HEK293 (cell line): ENCODE measurements at regions not wholly inside any gene's neighbourhood (a gene's known extent, or its start where the extent isn't known, plus 50 kb on each side); places are given as distances from the start of the nearest gene placed in this dataset.
A peak's percentile ranks its signal among the peaks of the same experiment; 100 is the strongest.

Source experiments
- FEZF1 ChIP-seq: fragments of 450-650 bp; formaldehyde crosslinking; IDR thresholded peaks from 2 replicates; pipeline ENCODE4 v1.5.1; 2016; ENCODE audit warnings: missing biosample characterization, missing genetic modification characterization
- HIC1 ChIP-seq: fragments of 450-650 bp; formaldehyde crosslinking; IDR thresholded peaks from 2 replicates; pipeline ENCODE4 v1.5.1; 2016; ENCODE audit warnings: missing biosample characterization, missing genetic modification characterization
- IKZF3 ChIP-seq: fragments of 450-650 bp; IDR thresholded peaks from 2 replicates; pipeline ENCODE4 v1.5.0; 2018; ENCODE audit warnings: missing biosample characterization, mild to moderate bottlenecking, missing genetic modification characterization, moderate library complexity
- KLF10 ChIP-seq: fragments of 450-650 bp; IDR thresholded peaks from 2 replicates; pipeline ENCODE4 v1.5.1; 2018; ENCODE audit warnings: missing biosample characterization, mild to moderate bottlenecking, missing genetic modification characterization
- MEIS1 ChIP-seq: sonication (generic); formaldehyde crosslinking; IDR thresholded peaks from 2 replicates; pipeline ENCODE4 v1.8.1; 2022; ENCODE audit warnings: missing genetic modification reagents, mild to moderate bottlenecking, borderline replicate concordance
- PRDM6 ChIP-seq: fragments of 450-650 bp; formaldehyde crosslinking; IDR thresholded peaks from 2 replicates; pipeline ENCODE4 v1.5.1; 2017; ENCODE audit warnings: missing biosample characterization, missing genetic modification characterization
- REPIN1 ChIP-seq: fragments of 450-650 bp; formaldehyde crosslinking; IDR thresholded peaks from 2 replicates; pipeline ENCODE4 v1.5.1; 2017; ENCODE audit warnings: missing biosample characterization, missing genetic modification characterization, low read depth
- REST ChIP-seq: fragments of 450-650 bp; formaldehyde crosslinking; IDR thresholded peaks from 2 replicates; pipeline ENCODE4 v1.5.1; 2016; ENCODE audit warnings: missing biosample characterization, missing genetic modification characterization
- SP7 ChIP-seq: fragments of 450-650 bp; formaldehyde crosslinking; IDR thresholded peaks from 2 replicates; pipeline ENCODE4 v1.5.1; 2016; ENCODE audit warnings: missing biosample characterization, missing genetic modification characterization
- TCF7L2 ChIP-seq: IDR thresholded peaks from 2 replicates; pipeline ENCODE4 v1.6.1; 2011; ENCODE audit warnings: low read depth, mild to moderate bottlenecking, inconsistent platforms, low read length, moderate library complexity, borderline replicate concordance
- WT1 ChIP-seq: fragments of 450-650 bp; formaldehyde crosslinking; IDR thresholded peaks from 2 replicates; pipeline ENCODE4 v1.5.1; 2016; ENCODE audit warnings: missing biosample characterization, missing genetic modification characterization
- ZBTB20 ChIP-seq: fragments of 450-650 bp; formaldehyde crosslinking; IDR thresholded peaks from 2 replicates; pipeline ENCODE4 v1.5.1; 2016; ENCODE audit warnings: missing biosample characterization, missing genetic modification characterization
- ZBTB48 ChIP-seq: fragments of 450-650 bp; formaldehyde crosslinking; IDR thresholded peaks from 2 replicates; pipeline ENCODE4 v1.5.1; 2016; ENCODE audit warnings: missing biosample characterization, missing genetic modification characterization
- ZFP3 ChIP-seq: fragments of 450-650 bp; formaldehyde crosslinking; IDR thresholded peaks from 2 replicates; pipeline ENCODE4 v1.5.1; 2016; ENCODE audit warnings: low read depth, missing biosample characterization, missing genetic modification characterization
- ZFP37 ChIP-seq: fragments of 450-650 bp; formaldehyde crosslinking; IDR thresholded peaks from 2 replicates; pipeline ENCODE4 v1.5.1; 2016; ENCODE audit warnings: missing biosample characterization, missing genetic modification characterization
- ZNF140 ChIP-seq: fragments of 450-650 bp; formaldehyde crosslinking; IDR thresholded peaks from 2 replicates; pipeline ENCODE4 v1.5.1; 2016; ENCODE audit warnings: missing biosample characterization, missing genetic modification characterization
- ZNF146 ChIP-seq: fragments of 450-650 bp; formaldehyde crosslinking; IDR thresholded peaks from 2 replicates; pipeline ENCODE4 v1.5.1; 2016; ENCODE audit warnings: missing biosample characterization, missing genetic modification characterization
- ZNF274 ChIP-seq, 2 experiments: fragments of 200-500 bp in 1 of 2; fragments of 450-650 bp in 1 of 2; sonication (Bioruptor generic) in 1 of 2; formaldehyde crosslinking in 1 of 2; IDR thresholded peaks; 2 replicates each; pipeline versions ENCODE4 v1.5.1 to v1.6.1; 2014 to 2016; ENCODE audit warnings: borderline replicate concordance in 1 of 2, inconsistent platforms in 1 of 2, low read length in 1 of 2, missing biosample characterization in 1 of 2, missing genetic modification characterization in 1 of 2
- ZNF362 ChIP-seq: fragments of 450-650 bp; formaldehyde crosslinking; IDR thresholded peaks from 2 replicates; pipeline ENCODE4 v1.5.1; 2016; ENCODE audit warnings: missing biosample characterization, missing genetic modification characterization
- ZNF37A ChIP-seq: fragments of 450-650 bp; IDR thresholded peaks from 2 replicates; pipeline ENCODE4 v1.5.1; 2018; ENCODE audit warnings: missing biosample characterization, missing genetic modification characterization
- ZNF398 ChIP-seq: fragments of 450-650 bp; formaldehyde crosslinking; IDR thresholded peaks from 2 replicates; pipeline ENCODE4 v1.5.1; 2017; ENCODE audit warnings: missing biosample characterization, missing genetic modification characterization
- ZNF501 ChIP-seq: fragments of 450-650 bp; formaldehyde crosslinking; IDR thresholded peaks from 2 replicates; pipeline ENCODE4 v1.5.1; 2016; ENCODE audit warnings: missing biosample characterization, missing genetic modification characterization
- ZNF555 ChIP-seq: fragments of 450-650 bp; formaldehyde crosslinking; conservative IDR thresholded peaks from 2 replicates; pipeline ENCODE4 v1.5.1; 2017; ENCODE audit warnings: missing biosample characterization, mild to moderate bottlenecking, missing genetic modification characterization, inconsistent platforms
- ZNF580 ChIP-seq: fragments of 450-650 bp; formaldehyde crosslinking; IDR thresholded peaks from 2 replicates; pipeline ENCODE4 v1.5.1; 2016; ENCODE audit warnings: missing biosample characterization, missing genetic modification characterization
- ZNF596 ChIP-seq: fragments of 450-650 bp; IDR thresholded peaks from 2 replicates; pipeline ENCODE4 v1.5.0; 2018; ENCODE audit warnings: missing biosample characterization, mild to moderate bottlenecking, missing genetic modification characterization, moderate library complexity
- ZNF624 ChIP-seq: fragments of 450-650 bp; formaldehyde crosslinking; IDR thresholded peaks from 2 replicates; pipeline ENCODE4 v1.5.1; 2017; ENCODE audit warnings: missing biosample characterization, missing genetic modification characterization
- ZNF629 ChIP-seq: fragments of 450-650 bp; formaldehyde crosslinking; IDR thresholded peaks from 2 replicates; pipeline ENCODE4 v1.5.1; 2017; ENCODE audit warnings: missing biosample characterization, missing genetic modification characterization
- ZNF701 ChIP-seq: fragments of 450-650 bp; formaldehyde crosslinking; IDR thresholded peaks from 2 replicates; pipeline ENCODE4 v1.5.1; 2016; ENCODE audit warnings: missing biosample characterization, missing genetic modification characterization
- ZSCAN23 ChIP-seq: fragments of 450-650 bp; formaldehyde crosslinking; IDR thresholded peaks from 2 replicates; pipeline ENCODE4 v1.5.1; 2016; ENCODE audit warnings: missing biosample characterization, missing genetic modification characterization

GRCh38 chr6:3612341-3613041 lies 139.0 kb downstream of the PXDC1 start (continued):
- no peak for TF ChIP-seq ZNF362 (tag by site-specific recombination)
- no peak for TF ChIP-seq ZFP37 (tag by site-specific recombination)
- peak; percentile 11; the same call in 1 of the 2 replicates for TF ChIP-seq ZNF146 (tag by site-specific recombination)
- no peak for TF ChIP-seq ZNF701 (tag by site-specific recombination)
- no peak for TF ChIP-seq ZNF555 (tag by site-specific recombination)
- peak; percentile 59; the same call in 1 of the 2 replicates for TF ChIP-seq REPIN1
- peak; percentile 92 for TF ChIP-seq FEZF1 (tag by site-specific recombination)
- TF ChIP-seq KLF10, result peak; percentile 72; the same call in 1 of the 2 replicates
- TF ChIP-seq ZSCAN23 (tag by site-specific recombination), result peak; percentile 84; the same call in 1 of the 2 replicates
- TF ChIP-seq WT1 (tag by site-specific recombination), result peak; percentile 86
- peak; percentile 100 for TF ChIP-seq ZNF140
- peak; percentile 28; the same call in 1 of the 2 replicates for TF ChIP-seq REST
- no peak for TF ChIP-seq ZNF37A (tag by site-specific recombination)
- peak; percentile 51; the same call in 1 of the 2 replicates for TF ChIP-seq ZNF398 (tag by site-specific recombination)
- no peak for TF ChIP-seq ZNF596 (tag by site-specific recombination)
- peak; percentile 87 for TF ChIP-seq ZNF580 (tag by site-specific recombination)
- TF ChIP-seq ZNF501 (tag by site-specific recombination), result no peak
- TF ChIP-seq SP7 (tag by site-specific recombination), result peak; percentile 97
- TF ChIP-seq PRDM6 (tag by site-specific recombination), result peak; percentile 88
- peak; percentile 89 for TF ChIP-seq ZNF629 (tag by site-specific recombination)
- TF ChIP-seq ZBTB48 (tag by site-specific recombination), result no peak
- TF ChIP-seq TCF7L2, result no peak
- TF ChIP-seq ZBTB20 (tag by site-specific recombination), result peak; percentile 50; the same call in 1 of the 2 replicates
- peak; percentile 87 for TF ChIP-seq MEIS1 (CRISPR knock-in tag)
- TF ChIP-seq ZNF274 (IDR thresholded peaks at IDR 0.05; ENCODE audit: low read length), result no peak
- no peak for TF ChIP-seq ZNF274 (tag by site-specific recombination; IDR thresholded peaks at IDR 0.05; ENCODE audit: borderline replicate concordance)
- no peak for TF ChIP-seq ZFP3 (tag by site-specific recombination)
- no peak; the same call in 1 of the 2 replicates for TF ChIP-seq ZNF624
- no peak for TF ChIP-seq HIC1
- TF ChIP-seq IKZF3 (tag by site-specific recombination), result peak; percentile 87
